HG03280 (cell line): ENCODE measurements at regions not wholly inside any gene's neighbourhood (a gene's known extent, or its start where the extent isn't known, plus 50 kb on each side); places are given as distances from the start of the nearest gene placed in this dataset.

Source experiments
- ATAC-seq: cut with Tn5 transposase; IDR thresholded peaks from one replicate; pipeline ENCODE4 v1.9.1; 2021; ENCODE audit warnings: mild to moderate bottlenecking, moderate library complexity; ENCODE audit not compliant: unreplicated experiment

DNA sequence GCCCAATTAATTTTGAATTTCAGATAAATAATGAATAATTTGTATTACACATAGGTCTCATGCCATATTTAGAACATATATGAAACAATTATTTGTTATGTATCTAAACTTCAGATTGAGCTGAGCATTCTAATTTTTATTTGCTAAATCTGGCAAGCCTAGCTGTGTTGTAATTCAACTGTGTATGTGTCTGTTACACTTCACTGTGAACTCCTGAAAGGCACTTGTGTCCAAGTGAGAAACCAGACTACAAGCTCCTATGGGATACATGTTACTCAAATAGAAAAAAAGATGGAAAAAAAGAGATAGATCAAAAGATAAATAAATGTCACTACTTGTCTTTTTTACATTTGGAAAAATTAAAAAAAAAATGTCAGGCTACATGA is 56.5 kb upstream of the ANKRD55 start:
- no peak for ATAC-seq

DNA sequence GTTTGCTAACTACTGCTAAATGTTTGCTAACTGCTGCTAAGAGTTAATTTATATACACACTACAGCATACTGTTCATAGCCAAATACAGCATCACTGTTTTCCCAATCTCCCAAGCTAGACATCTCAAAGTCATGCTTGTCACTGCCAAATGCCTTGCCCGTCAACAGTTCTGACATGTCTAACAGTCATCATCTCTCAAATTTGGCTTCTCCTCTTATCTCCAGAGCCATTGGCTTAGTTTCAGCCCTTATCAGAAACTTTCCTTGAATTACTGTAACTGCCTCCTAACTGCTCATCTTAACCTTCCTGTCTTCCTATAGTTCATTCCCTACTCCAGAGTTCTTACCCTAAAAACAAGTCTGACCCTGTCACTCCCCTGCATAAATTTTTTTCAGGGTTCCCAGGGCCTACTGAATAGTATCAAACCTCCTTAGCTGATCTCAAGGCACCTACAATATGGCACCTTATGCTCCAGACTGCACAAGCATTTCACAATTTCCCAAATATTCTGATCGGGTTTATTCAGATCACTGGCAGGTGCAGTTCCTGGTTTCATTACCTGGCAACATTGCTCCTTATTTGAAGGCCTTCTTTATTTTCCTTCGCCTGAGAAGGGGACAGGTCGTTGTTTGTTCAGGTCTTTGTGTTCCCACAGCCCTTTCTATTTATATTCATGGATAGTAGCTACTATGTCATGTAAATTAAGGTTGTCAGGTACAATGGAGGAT is 55.9 kb upstream of the ANKRD55 start:
- ATAC-seq = no peak

DNA sequence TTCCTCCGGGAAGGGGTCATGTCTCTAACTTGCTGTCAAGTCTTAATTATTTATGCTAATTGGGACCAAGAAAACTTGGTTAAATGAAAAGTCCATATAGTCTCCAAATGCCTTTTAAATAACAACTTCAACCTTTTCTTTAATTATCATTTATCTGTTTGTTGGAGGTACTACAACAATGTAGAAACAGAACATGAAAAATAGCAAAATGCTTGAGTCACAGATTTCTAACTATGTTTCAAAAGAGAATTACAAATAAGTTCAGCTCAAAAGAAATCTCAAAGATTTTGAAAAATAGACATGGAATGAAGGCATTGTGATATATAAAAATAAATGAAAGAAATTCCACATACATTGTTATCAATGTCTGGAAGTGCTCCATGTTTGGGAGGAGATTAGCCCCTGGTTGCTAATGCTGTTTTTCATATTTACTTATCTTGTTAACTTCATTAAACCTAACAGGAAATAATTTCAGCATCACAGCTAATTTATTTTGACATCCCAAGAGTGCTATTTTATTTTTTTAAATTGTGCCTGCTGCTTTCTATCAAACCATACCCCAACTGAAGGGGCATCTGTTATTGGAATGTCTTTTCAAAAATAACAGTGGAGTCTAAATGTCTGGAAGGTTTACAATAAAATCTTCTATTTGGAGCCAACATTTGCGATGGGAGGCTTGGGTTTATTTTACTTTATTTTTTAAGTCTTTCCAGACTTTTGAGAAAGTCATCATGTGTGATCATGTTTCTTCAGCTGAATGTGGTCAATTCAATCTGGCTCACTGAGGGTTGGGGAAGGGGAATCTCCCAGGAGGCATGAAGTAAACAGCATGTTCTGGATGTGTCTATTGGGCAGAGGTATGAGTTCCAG is 53.1 kb upstream of the ANKRD55 start:
- ATAC-seq = no peak

DNA sequence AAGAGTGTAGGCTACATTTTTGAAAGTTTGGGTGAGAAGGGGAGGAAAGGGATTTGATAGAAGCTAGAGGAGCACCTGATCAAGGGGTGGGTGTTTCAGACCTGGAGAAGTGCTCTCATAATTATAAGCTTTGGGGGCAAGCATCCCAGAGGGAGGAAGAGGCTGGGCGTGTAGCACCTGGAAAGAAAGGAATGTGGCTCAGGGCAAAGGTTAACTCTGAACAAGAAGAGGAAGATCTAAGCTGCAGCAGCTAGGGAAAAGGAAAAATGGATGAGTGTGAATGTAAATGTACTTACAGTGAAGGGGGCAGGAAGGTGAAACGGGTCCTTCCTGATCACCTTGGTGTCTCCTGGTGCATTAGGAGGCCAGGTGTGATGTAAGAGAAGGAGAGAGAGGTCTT is 49.8 kb upstream of the ANKRD55 start:
- no peak for ATAC-seq
